IPS-NIHi7 (cell line): ENCODE measurements at regions not wholly inside any gene's neighbourhood (a gene's known extent, or its start where the extent isn't known, plus 50 kb on each side); places are given as distances from the start of the nearest gene placed in this dataset.

ENCODE experiments used
- DNase-seq: peaks from one replicate; pipeline ENCODE4 v3.0.0; 2012; ENCODE audit warnings: mixed read lengths; ENCODE audit errors: extremely low spot score

DNA sequence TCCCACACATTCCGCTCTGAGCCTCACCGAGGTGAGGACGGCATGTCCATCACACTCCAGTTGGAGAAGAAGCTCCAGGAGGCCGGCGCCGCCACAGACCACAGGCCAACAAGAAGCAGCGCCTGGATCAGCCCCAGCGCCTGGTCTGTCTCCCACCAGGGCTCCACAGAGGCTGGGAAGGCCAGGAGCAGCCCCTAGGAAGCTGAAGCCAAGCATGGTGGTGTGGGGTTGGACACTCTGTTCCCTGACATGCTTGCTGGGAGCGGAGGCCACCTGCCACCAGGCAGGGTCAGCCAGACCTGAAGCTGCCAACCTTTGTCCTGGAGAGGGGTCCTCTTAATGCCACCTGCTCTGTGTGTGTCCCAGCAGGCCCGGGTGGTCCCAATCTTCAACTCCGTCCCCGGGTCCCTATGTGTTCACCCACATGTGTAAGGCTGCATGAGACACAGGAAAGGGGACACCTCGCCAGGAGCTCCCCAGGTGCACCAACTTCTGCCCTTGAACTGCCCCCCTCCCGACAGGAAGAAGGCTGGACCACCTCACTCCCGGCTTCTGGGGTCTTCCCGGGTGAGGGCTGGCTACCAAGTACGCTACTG lies 140.1 kb upstream of the PPP1R26 start:
- no peak for DNase-seq

DNA sequence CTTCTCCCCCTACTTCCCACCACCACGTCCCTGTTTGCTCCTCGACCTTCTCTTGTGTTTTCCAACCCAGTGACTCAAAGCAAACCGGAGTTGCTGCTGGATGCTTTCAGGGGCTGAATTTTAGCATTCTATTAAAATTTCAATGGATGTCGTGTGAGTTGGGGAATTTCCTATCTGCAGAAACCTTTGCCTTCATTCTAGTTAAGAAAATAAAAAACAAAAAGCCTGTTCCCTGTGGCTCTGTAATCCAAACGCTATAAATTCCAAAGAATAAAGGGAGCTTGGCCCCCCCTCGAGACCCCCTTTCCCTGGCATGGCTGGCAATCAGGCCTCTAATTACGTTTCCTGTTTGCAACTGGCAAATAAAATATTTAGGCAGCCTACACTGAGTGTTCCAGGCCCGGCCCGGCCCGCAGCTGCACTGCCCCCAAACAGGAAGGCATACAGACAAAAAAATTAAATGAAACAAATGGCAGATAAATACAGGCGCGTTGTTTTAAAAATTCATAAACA lies 139.4 kb upstream of the PPP1R26 start:
- DNase-seq, result peak; percentile 60

DNA sequence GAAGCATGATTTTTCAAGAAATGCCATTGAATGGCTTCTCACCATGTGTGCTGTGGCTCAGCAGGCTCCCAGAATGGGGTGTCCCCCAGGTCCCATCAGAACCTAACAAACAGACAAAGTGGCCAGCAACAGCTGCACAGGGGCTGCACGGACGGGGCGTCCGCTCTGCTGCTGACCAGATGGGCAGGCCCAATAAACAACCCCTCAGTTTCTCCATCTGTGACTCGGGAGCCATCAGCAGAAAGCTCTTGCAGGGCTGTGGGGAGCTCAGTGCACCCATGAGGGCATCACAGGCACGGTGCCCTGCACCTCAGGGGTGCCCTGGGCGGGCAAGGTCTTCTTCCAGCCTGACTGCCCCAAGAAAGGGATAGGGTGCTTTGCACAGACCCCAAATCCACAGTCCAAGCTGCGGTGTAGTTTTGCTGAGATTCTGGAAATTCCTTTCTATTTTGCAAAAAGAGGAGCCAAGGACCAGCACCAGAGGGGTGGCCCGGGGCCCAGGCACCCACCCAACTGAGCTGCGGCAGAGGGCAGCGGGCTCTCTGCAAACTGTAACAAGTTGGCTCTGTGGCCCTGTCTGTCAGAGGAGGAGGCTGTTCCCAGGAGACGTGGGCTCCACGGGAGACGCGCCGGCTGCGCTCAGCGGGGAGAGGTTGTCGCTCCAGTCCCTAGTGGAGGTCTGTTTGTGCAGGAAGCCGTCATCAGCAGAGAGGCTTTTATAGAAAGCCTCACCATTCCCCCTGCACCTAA lies 138.7 kb upstream of the PPP1R26 start:
- no peak for DNase-seq

DNA sequence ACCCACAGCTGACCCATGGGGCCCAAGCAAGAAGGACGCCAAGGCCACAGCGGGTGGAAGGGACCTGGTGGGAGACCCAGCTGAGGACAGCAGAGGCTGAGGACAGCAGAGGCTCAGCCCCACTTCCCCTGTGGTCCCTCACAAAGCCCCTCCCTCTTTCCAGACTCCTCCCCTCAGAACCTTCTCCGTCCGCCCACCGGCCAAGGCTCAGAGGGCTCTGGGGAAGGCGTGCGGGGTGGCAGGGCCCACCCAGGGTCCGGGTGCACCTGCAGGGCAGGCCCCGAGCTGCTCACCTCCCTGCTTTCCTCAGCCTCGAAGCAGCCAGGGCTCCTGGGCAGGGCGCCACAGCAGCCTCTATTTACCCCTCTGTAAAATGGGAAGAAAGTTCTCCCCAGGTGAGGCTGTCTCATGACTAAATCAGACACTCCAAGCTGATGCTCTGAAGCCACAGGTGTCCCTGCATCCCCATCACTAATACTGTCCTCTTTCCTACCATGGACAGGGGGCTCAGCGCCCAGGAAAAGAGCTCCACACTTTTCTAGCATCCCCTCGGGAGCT lies 137.9 kb upstream of the PPP1R26 start:
- DNase-seq, result no peak

DNA sequence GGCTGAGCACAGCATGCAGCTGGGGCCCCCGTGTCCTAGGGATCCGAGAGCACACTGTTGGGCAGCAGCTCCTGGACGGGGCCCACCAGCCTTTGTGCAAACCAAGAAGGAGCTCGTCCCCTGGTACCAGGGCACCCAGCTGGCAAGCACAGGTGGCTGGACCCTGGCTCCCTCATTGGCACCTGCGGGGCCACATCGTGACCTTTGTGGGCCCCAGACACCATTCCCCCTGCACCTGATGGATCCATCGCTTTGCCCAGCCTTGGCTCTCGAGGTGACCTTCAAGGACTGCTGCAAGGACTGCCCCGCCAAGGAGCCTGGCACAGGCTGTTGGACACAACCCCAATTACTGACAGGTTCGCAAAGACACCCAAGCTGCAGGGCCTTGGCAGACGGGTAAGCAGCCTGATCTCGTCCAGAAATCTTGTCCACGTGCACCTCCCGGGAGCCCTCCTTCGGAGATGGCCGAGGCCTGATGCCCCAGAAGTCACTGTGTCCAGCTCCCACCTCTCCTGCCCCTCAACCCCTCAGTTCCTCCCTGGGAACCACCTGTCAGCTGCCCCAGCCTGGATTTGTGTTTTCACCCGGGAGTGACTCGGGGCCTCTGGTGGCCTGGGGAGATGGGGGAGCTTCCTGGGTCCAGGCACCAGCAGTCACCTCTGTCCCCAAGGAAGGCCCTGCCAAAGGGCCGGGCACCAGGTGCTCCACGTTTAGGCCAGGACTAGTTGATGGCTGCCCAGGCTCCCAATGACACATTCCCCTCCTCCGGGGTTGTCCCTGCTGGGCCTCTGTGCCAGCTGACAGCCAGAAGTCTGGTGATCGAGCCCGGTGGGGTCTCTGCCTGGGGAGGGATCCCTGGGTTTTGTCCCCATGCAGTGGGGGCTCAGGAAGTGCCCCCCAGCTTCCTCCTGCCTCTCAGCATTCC lies 137.1 kb upstream of the PPP1R26 start:
- no peak for DNase-seq

DNA sequence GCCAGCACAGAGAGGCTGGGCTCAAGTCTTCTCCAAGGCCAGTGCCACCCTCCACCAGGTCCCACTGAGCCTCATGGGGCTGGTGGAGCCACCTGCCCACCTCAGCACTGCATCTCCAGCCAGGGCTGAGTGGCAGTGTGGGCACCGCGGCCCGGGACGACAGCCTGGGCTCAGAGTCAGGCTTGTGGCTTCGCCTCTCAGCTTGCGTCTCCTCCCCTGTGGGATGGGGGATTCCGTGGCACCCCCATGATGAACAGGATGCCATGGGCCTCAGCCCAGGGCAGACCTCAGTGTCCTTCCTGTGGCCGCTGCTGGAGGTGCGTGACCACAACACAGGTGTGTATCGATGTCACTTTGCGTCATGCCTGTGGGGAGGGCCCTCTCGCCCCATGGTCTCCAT lies 136.4 kb upstream of the PPP1R26 start:
- DNase-seq, result no peak

DNA sequence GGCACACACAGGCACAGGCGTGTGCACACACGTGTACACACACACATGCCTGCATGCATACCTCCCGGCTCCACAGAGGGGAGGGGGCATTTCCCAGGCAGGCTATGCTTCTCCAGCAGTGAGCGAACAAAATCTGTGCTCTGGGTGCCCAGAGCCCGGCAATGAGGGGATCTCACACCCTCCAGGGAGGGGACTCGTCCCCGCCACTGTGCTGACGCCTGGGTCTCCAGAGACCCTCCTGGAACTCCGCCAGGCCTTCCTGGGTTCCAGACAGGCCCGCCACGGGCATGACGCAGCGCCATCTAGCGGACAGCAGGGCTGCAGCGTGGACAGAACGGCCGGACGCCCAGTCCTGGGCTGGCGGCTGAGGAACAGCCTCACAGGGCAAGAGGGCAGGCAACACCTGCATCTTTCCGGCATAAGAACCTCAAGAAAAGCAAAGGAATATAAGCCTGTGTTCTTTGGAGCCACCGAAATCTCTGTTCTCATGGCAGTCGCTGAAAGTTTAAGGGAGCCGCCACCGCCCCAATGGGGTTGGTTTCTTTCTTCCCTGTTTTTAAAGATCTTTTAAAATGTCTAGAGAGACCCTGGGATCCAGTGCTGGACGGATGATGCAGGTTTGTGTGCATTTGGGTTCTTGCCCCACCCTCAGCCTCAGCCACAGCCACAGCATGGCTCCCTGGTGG lies 135.6 kb upstream of the PPP1R26 start:
- DNase-seq, result peak; percentile 94

DNA sequence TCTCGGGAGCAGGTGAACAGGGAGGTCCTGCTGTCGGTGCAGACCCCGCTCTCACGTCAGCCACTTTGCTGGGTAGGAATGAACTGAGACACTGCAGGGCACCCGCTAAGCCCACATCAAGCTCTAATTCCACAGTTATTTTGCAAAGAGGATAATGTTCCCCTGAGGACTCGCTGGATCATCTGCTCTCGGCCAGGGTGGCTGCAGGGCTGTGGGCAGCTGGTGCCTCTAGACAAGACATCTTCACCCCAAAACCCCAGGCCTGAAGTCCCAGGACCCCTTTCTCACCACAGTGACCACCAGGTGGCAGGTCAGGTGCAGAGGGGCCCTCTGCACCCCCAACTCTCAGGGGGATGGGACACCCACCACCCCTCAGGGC lies 135.1 kb upstream of the PPP1R26 start:
- DNase-seq, result no peak

DNA sequence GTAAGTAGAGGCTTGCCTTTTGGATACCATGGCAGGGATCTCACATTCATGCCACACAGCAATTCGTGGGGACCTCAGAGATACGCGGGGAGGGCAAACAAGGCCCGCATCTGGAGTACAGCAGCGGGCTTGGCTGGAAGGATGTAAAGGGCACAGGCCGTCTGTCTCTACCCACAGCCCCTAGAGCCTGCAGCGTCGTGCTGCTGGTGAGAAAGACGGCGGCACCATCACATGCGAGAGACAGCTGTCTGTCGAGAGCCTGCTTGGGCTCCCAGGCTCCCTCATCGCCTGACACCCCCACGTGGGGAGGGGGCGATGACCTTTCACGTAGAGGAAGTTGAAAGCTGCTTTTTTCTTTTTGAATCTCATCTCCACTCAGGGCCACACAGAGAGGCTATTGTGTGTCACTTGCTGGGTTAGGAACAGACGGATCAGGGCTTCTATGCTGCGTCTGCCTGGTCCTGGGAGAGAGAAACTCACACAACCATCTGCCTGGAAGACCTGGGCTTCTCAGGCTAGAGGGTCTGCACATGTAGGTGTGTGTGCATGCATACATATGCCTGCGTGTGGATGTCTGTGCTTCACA lies 134.6 kb upstream of the PPP1R26 start:
- DNase-seq, result no peak

DNA sequence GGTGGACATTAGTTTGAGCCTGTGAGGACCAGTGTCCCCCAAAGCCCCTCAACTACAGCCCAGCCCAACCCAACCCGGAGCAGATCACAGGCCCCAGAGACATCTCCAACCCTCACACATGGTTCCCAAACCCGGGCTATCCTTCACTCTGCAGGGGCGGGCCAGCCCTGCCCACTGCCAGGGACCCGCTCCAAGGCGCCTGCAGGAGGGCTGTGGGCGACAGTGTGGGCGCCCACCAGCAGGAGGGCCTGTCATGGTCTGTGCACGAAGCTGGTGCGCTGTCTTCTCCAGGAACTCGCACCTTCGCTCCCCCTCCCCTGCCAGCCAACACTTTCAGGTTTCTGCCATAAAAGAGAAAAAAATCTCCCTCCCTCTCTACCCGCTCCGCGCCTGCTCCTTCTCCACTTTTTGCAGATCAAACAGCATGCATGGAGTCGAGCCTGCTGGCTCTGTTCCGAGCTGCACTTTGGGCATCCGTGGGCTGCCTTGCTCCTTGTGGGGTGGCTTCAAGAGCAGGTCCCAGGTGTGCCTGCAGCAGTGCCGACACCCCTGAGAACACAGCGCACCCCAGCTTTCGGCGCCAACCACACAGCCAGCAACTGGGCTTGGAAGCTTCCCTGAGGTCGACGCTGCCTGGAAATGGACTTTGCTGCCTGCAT lies 133.7 kb upstream of the PPP1R26 start:
- no peak for DNase-seq

DNA sequence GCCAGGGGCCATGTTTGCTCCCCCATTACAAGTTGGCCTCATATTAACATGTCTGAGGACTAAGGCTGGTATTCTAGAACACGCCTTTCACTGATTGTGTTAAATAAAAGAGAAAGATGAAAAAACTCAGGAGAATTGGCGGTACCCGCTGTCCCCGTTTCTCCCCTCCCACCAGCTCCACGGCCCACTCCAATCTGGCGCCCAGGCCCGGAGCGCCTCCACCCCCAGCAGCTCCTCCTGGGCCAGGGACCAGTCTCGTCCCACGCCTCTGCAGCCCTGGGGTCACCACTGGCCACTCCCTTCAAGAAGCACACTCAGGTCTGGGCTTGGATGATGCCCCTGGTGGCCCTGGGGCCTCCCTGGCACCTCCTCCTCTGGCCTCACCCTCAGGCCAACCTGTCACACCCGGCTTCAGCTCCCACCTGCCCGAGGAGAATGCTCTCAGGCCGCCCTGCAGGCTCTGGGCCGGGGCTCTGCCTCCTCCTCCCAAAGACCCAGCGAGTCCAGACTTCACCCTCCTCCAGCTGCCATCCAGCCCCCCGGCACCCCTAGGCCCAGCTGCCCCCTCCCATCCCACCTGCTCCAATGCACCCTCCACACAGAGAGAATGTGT lies 133.0 kb upstream of the PPP1R26 start:
- no peak for DNase-seq

DNA sequence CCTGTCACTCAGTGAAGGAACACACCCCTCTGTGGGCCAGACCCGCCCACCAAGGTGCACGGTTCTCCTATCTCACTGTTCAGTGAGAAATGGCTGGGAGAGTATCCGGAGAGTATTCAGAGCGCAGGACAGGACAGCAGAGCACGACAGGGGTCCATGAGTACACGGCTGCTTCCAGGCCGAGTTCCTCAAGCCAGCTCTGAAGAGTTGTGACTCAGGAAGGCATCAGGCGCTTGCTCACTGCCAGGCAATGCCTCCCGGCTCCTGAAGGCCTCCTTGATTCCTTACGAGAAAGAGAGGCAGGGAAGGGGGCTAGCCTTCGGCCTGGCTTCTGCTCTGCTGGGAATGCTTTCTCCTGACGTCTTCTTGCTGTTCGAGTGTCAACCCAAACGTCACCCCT lies 132.1 kb upstream of the PPP1R26 start:
- DNase-seq, result no peak

DNA sequence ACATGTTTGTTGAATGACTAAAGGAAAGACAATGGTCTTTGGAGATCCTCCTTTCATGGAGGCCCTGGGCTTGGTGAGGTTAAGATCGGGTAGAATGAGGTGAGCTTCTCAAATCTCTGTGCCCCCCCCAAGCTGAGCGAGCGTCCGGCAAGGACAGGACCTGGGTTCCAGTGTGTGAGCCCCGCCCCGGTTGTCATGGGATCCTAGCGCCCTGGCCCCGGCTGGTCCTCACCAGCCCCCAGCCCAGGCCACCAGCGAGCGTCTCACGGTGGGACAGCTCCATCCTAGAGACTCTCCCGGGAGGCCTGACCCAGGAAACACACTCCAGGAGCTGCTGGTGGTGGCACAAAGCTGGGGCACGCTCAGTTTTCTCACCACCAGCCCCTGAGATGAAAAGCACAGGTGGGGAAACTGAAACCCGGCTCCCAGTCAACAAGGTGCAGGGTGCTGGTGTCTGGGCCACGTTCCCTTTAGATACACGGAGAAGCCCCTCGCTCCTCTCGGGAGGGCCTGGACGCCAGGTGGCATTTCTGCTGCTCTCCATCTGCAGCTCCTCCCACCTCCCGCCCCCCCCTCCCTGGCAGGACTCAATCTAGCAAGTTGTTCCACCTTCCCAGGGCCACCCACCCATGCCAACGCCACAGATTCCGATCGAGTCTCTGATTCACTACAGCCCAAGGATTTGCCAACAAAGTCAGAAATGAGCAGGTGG lies 131.3 kb upstream of the PPP1R26 start:
- no peak for DNase-seq

DNA sequence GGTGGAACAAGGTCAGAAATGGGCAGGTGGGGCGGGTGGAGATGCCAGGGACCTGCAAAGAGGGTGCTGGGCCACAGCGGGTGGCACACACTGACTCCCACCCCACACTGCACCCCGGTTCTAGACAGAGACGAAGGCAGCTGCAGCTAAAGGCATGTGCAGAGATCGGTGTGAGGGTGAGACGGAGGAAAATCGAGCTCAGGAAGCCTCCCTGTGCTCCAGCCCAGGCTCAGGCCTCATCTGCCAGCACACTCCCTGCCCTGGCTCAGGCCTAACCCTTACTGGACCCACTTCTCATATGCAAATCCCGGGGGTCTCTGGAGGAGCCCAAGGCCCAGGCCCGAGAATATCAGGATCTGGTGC lies 130.8 kb upstream of the PPP1R26 start:
- no peak for DNase-seq

DNA sequence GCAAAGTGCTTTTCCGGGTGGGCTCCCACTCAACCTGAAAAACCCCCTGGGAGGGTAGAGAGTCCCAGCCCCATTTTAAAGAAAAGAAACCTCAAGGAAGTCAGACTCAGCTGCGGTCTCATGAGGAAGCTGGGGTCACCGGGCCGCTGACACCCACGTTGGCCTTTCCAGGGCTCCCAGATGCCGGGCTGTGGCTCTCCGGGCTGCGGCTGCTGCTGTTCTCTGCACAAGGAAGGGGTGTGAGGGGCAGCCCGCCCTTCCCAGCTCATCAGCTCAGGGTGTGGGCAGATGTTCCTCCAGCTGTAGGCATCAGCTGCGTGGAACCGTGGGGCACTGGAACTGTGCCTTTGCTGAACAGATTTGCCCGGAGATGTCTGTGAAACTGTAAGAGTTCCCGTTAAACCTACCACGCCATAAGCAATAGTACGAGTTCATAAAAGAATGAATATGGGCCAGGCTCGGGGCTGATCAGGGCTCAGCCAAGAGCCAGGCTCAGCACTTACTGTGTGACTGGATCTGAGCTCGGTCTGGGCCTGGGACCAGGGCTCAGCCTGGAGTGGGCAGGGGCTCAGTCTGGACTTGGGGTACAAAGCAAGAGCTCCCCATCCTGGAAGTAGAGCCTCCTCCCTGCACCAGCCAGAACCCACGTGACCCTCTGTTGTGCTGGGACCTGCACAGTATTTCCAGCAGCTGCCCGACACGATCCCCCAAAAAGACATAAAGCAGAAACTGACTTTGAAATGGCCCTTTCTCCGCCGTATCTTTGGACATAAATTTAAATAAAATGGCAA lies 130.2 kb upstream of the PPP1R26 start:
- no peak for DNase-seq

DNA sequence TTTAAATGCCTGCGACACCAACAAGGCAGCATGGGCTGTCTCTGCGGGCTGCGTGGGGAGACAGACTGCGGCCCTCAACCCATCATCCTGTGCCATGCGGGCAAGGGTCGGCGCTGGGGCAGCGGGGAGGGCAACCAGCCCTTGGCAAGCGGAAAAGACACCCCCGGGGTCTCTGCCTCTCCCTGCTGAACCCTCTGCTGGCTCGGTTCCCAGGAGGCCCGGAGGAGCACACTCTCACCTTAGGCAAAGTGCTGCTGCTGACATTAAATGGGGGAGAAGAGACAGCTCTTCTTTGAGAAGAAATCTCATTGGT lies 129.6 kb upstream of the PPP1R26 start:
- no peak for DNase-seq

DNA sequence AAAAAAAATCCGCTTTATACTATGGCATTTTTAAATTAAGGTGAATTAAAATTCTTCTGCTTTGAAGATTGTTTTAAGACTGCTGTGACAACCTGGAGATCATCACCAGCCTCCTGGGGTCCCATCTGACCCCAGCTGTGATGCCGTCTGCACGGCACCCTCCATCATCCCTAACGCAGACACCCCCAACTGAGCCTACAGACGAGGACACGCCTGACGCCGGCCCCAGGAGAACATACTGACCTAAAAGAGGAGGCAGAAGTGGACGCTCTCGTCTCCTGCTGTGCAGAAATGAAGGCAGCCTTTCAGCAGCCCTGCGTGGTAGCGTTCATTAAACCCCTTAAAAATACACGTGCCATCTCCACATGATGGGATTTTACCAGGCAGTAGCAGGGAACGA lies 125.6 kb upstream of the PPP1R26 start:
- no peak for DNase-seq

DNA sequence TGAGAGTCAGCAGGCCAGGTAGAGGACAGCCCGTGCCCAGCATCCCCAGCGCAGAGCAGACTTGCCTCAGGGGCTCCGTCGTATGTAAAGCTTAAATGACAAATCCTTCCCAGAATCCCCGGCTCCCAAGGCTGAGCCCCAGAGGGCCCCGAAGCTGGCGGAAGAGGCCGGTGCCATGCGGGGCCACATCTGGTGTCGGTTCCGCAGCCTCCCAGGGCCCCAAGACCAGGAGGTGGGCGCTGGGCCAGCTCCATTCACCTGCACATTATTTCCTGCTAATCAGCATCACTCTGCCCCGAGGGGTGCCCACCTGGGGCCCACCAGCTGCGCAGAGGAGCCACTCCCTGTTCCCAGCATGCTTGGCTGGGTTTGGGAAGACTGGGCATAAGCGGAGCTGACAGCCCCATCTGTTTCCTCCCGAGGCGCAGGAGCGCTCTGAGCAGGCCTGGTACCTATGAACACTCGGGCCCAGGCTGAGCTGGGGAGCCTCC lies 124.0 kb upstream of the PPP1R26 start:
- no peak for DNase-seq

DNA sequence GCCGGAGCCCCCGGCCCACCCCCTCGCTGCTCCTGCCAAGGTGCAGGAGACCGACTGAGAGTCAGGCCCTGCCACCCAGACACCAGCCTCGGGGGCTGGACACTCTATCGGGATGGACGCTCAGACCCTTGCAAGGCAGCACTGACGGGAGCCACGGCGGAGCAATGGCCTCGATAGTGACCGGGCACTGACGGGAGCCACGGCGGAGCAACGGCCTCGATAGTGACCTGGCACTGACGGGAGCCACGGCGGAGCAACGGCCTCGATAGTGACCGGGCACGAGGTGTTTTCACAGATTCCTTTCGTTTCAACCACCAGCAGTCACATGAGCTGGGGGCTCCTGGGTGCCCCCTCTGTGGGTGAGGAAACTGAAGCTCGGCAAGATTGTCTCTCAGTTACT lies 123.6 kb upstream of the PPP1R26 start:
- DNase-seq, result no peak
